B cell (primary cell): ENCODE measurements at regions not wholly inside any gene's neighbourhood (a gene's known extent, or its start where the extent isn't known, plus 50 kb on each side); places are given as distances from the start of the nearest gene placed in this dataset.

Source experiments
- CTCF ChIP-seq: fragments of 200-600 bp; IDR thresholded peaks from one replicate; pipeline ENCODE4 v1.8.0; 2022; ENCODE audit warnings: antibody characterized with exemption, mild to moderate bottlenecking
- EZH2 ChIP-seq: IDR thresholded peaks from 2 replicates; pipeline ENCODE4 v1.6.1; 2012; ENCODE audit warnings: borderline replicate concordance, low read depth, mild to moderate bottlenecking, moderate library complexity, low read length; ENCODE audit not compliant: insufficient read depth, poor library complexity, severe bottlenecking

DNA sequence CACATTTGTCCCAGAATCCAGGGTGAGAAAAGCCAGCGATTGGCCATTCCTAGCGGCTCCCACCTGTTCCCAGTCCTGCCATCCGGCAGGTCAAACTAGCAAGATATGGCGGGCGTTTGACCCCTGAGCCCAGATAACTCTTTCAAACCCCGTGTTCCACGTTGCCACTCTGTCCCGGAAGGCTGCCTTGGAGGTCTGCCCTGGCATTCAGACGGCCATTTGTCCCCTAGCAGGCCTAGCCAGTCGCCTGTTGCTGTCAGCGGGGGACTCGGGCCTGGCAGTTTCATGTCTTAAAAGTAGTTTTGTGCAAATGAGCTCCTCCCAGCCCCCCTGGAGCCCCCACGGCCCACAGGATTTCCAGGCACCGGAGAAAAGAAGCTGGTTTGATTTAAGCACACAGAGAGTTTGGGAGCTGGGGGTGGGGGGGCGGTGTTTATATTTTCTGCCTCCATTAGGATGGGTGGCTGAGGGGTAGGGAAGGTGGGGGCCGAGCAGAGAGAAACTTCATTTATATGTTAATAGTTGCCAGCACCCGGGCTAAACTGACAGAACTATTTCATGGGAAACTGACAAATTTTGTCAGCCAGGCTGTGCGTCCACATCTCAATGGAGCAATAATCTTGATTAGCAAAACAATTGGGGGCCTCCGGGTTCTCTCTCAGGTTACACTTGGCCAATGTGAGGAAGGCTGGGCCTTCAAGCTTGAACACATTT lies 240.9 kb upstream of the SALL1 start:
- TF ChIP-seq EZH2, result no peak
- TF ChIP-seq CTCF, result no peak
